GM21360 (cell line): ENCODE measurements at regions not wholly inside any gene's neighbourhood (a gene's known extent, or its start where the extent isn't known, plus 50 kb on each side); places are given as distances from the start of the nearest gene placed in this dataset.

Experiments
- ATAC-seq: cut with Tn5 transposase; IDR thresholded peaks from one replicate; pipeline ENCODE4 v1.9.1; 2021; ENCODE audit warnings: mild to moderate bottlenecking, moderate library complexity; ENCODE audit not compliant: unreplicated experiment

GRCh38 chr11:92775003-92775676 is 194.3 kb upstream of the MTNR1B start:
- ATAC-seq: peak; percentile 70

GRCh38 chr11:92776676-92777075 is 192.8 kb upstream of the MTNR1B start:
- no peak for ATAC-seq

- no peak for ATAC-seq
Observed at GRCh38 chr11:92779746-92780145, 189.7 kb upstream of the MTNR1B start.

- ATAC-seq: no peak
Observed at GRCh38 chr11:92781151-92781550, 188.3 kb upstream of the MTNR1B start.

GRCh38 chr11:92782806-92783205 is 186.6 kb upstream of the MTNR1B start:
- no peak for ATAC-seq

GRCh38 chr11:92784331-92784730 is 185.1 kb upstream of the MTNR1B start:
- ATAC-seq: no peak

GRCh38 chr11:92787638-92788037 is 181.8 kb upstream of the MTNR1B start:
- ATAC-seq: no peak

GRCh38 chr11:92789761-92790160 is 179.7 kb upstream of the MTNR1B start:
- ATAC-seq: no peak

- ATAC-seq: no peak
Observed at GRCh38 chr11:92790366-92790765, 179.1 kb upstream of the MTNR1B start.

- ATAC-seq: no peak
Observed at GRCh38 chr11:92790926-92791616, 178.4 kb upstream of the MTNR1B start.

GRCh38 chr11:92791886-92792285 is 177.6 kb upstream of the MTNR1B start:
- no peak for ATAC-seq

- no peak for ATAC-seq
Observed at GRCh38 chr11:92793189-92793588, 176.3 kb upstream of the MTNR1B start.

GRCh38 chr11:92794783-92795182 is 174.7 kb upstream of the MTNR1B start:
- ATAC-seq: no peak

GRCh38 chr11:92796744-92797143 is 172.7 kb upstream of the MTNR1B start:
- no peak for ATAC-seq

- ATAC-seq: no peak
Observed at GRCh38 chr11:92797874-92798273, 171.6 kb upstream of the MTNR1B start.

GRCh38 chr11:92801685-92802084 is 167.8 kb upstream of the MTNR1B start:
- no peak for ATAC-seq

- ATAC-seq: no peak
Observed at GRCh38 chr11:92802644-92803043, 166.8 kb upstream of the MTNR1B start.

GRCh38 chr11:92803391-92803790 is 166.1 kb upstream of the MTNR1B start:
- ATAC-seq: no peak

- no peak for ATAC-seq
Observed at GRCh38 chr11:92804388-92804966, 165.0 kb upstream of the MTNR1B start.

GRCh38 chr11:92808022-92808421 is 161.4 kb upstream of the MTNR1B start:
- no peak for ATAC-seq

- ATAC-seq: no peak
Observed at GRCh38 chr11:92810423-92811064, 158.9 kb upstream of the MTNR1B start.

GRCh38 chr11:92811341-92811740 is 158.1 kb upstream of the MTNR1B start:
- ATAC-seq: no peak
